ENCODE measurements at regions not wholly inside any gene's neighbourhood (a gene's known extent, or its start where the extent isn't known, plus 50 kb on each side); places are given as distances from the start of the nearest gene placed in this dataset.
"Not testable (repeated sequence)": the region's sequence is repeated elsewhere in the genome, so short reads cannot be mapped to it uniquely, and the experiment has no call there.

- no peak for DNase-seq (ENCODE audit: low spot score)
Measured at GRCh38 chr17:72452286-72453173, 331.7 kb downstream of the SOX9 start.

DNA sequence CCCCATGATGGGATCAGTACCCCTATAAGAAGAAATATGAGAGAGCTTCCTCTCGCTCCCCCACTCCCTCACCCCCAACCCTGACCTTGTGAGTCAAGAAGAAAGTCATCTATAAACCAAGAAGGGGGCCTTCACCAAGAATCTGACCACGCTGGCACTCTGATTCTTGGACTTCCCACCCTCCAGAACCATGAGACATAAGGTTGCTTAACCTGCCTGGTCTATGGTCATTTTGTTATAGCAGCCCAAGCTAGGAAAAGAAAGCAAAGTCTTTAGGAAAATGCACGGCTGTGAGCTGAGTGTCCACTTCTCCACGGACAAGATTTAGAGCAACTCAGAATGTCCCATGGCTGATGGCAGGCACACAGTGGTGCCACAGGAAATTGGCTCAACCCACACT lies 333.5 kb downstream of the SOX9 start:
- DNase-seq (ENCODE audit: low spot score), result no peak

DNA sequence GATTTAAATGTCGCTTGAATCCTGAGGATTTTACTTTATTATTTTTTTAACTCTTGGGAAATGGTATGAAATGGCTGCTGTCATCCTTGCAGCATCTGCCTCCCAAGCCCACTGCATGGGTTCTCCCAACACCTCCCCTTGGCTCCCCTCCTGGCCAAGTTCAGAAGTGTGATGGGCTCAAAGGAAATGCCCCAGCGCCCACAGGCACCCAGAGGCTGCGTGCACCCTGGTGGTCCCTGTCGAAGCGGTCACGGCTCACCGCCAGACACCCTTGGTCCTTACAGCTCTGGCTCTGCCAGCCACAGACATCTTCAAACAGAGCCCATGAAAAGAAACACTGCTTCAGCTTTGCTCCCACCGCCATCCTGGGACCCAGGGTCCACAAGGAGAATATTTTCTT lies 334.7 kb downstream of the SOX9 start:
- no peak for DNase-seq (ENCODE audit: low spot score)

DNA sequence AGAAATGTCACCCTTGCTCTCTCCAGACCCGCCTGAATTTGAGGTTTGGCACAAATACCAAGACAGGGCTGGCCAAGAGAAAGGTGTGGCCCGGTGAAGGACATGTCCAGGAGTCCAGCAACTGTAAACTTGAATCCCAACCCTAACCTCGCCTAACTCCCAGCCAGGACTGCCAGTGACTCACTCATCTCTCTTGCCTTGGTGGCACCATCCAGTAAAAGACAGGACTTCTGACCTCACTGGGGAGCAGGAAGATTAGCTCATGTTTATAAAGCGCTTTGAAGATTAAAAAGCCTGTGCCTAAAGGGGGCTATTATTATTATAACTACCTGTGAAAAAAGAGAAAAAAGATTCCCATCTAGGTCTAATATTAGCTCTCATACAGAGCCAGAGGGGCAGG lies 335.3 kb downstream of the SOX9 start:
- DNase-seq (ENCODE audit: low spot score), result no peak

DNA sequence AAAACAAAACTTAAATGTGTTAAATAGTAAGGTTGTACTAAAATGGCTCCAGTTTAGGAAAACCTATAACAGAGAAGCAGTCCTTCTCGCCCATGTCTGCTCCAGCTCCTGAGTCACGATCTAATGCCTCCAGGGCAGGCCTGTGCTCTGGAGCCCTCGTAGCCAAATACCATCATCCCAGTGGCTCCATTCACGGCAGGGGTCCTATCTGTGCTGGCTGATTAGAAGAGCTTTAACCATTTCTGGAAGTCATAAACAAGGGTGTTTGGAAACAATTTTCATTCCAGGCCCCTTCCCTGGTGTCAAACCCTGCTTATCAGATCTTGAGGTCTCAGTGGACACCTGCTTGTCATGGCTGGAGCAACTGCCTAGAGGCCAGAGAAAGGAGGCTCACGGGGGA lies 336.9 kb downstream of the SOX9 start:
- no peak for DNase-seq (ENCODE audit: low spot score)

GRCh38 chr17:72458301-72458700 lies 337.5 kb downstream of the SOX9 start:
- no peak for DNase-seq (ENCODE audit: low spot score)

DNA sequence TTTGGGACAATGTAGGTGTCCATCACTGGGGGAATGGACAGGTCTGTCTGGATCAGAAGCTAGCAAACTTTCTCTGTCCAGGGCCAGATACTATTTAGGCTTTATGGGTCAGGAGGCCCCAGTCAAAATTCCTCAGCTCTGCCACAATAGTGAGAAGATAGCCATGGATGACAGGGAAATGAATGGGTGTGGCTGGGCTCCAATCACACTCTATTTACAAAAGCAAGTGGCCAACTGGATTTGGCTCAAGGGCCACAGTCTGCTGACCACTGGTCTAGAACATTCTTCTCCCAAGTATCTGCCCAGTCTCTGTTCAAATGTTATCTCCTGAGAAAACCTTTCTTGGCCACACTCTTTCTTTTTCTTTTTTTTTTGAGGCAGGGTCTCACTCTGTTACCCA lies 339.9 kb downstream of the SOX9 start:
- DNase-seq (ENCODE audit: low spot score), result no peak

- no peak for DNase-seq (ENCODE audit: low spot score)
Measured at GRCh38 chr17:72461757-72462156, 340.9 kb downstream of the SOX9 start.

- DNase-seq (ENCODE audit: low spot score), result no peak
Measured at GRCh38 chr17:72462407-72462806, 341.6 kb downstream of the SOX9 start.

DNA sequence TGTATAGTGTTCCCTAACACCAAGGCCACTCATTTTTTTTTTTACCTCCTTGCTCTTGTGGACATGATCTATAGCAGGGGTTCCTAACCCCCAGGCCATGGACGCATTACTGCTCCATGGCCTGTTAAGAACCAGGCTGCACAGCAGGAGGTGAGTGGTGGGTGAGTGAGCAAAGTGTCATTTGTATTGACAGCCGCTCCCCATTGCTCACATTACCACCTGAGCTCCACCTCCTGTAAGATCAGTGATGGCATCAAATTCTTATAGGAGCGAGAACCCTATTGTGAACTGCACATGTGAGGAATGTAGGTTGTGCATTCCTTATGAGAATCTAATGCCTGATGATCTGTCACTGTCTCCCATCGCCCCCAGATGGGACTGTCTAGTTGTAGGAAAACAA lies 342.0 kb downstream of the SOX9 start:
- no peak for DNase-seq (ENCODE audit: low spot score)

DNA sequence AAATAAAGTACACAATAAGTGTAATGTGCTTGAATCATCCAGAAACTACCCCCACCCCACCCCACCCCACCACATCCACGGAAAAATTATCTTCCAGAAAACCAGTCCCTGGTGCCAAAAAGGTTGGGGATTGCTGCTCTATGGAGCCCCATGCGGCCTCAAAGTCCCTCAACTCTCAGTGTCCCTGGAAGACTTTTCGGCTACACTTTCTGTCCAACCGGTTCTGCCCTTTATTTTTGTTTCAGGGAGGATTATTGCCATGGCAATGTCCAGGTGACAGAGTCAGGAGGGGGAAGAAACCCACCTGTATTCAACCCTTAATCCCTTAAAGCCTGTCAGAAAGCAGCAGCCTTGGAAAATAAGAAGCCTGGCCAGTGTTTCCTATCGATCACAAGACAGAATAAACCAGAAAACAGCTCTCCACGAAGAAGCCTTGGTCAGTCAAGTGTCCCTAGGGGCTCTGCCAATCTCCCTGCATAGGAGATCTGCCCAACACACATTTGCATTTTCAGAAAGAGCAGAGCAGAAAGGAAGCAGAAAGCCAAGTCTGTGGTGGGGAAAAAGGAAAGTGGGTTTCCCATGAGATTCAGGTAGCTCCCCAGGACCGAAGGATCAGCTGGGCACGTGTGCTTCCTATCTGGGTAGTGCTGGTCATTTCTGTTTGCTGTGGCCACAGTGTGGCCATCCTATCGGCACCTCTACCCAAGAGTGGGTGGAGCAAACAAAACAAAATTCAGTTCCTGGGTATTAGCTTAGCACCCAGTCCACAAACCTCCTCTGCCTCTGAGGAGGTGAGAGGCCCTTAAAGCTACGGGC lies 342.7 kb downstream of the SOX9 start:
- DNase-seq (ENCODE audit: low spot score), result no peak

GRCh38 chr17:72464221-72464620 lies 343.4 kb downstream of the SOX9 start:
- not testable (repeated sequence) for DNase-seq (ENCODE audit: low spot score)

- DNase-seq (ENCODE audit: low spot score), result no peak
Measured at GRCh38 chr17:72465191-72466024, 344.6 kb downstream of the SOX9 start.

- no peak for DNase-seq (ENCODE audit: low spot score)
Measured at GRCh38 chr17:72466199-72466598, 345.4 kb downstream of the SOX9 start.

- DNase-seq (ENCODE audit: low spot score), result no peak
Measured at GRCh38 chr17:72466606-72467005, 345.8 kb downstream of the SOX9 start.

DNA sequence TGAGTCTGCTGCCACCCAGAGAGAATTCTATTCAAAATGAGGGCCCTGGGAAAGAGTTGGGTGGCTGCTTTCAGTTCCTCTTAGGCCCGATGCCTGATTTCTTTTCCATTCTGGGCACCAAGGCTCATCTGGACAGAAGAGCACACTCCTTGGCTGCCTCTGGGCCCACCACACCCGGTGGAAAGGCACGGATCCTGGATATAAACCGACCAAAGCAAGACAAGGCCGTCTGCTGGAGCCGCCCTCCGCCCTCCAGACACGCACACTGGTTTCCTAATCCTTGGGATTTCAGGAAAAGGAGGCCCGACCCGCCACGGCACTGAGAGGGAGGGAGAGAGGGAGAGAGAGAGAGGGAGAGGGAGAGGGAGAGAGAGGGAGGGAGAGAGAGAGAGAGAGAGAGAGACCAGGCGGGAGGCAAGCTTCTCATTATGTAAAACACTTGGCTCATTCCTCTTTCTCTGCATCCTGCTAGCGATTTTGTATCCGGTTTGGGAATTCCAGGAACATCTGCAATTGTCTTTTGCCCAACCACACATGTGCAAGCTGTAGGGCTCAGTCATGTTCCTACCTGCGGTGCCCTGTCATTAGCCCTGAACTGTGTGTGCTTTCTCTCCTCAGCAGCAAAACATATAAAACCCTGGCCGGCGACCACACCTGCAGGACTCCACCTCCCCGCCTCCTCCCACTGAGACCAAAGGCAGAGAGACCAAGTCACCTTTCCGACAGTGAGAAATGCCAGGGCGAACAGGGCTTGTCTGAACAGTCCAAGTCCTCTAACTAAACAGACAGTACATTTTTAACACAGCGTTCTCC lies 347.2 kb downstream of the SOX9 start:
- no peak for DNase-seq (ENCODE audit: low spot score)

DNA sequence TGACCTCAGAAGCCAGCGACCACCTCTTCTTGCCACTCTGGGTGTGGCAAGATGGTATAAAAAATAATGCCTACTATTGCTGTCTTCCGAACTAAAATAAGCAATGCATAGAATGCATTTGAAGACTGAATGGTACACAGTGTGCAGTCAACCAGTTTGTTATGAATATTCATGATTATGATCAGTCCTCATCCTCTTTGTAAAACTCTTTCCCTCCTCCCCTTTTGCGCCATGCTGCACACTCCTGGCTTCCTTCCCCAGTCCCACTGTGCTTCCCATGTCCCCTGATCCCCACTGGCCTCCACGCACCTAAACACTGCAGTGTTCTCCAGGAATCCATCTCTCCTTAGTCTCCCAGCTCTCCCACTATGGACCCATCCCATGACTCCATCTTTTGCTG lies 348.0 kb downstream of the SOX9 start:
- DNase-seq (ENCODE audit: low spot score), result no peak

GRCh38 chr17:72470121-72470705 lies 349.4 kb downstream of the SOX9 start:
- DNase-seq (ENCODE audit: low spot score), result no peak

- DNase-seq (ENCODE audit: low spot score), result no peak
Measured at GRCh38 chr17:72470734-72471133, 349.9 kb downstream of the SOX9 start.

DNA sequence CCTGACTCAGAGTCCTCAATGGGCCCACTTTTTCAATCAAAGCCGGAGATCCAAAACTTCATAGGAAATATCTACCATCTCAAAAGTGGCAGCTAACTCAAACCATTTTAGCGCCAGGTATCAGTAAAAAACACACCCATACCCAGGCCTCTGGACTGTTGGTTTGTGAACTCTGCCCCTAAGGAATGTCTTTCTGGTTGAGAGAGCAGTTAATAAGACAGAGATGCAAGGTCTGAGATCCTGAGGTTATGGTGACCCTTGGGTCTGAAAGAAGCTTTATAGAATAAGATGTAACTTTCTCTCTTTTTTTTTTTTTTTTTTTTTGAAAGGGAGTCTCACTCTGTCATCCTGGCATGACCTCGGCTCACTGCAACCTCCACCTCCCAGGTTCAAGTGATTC lies 350.5 kb downstream of the SOX9 start:
- no peak for DNase-seq (ENCODE audit: low spot score)

DNA sequence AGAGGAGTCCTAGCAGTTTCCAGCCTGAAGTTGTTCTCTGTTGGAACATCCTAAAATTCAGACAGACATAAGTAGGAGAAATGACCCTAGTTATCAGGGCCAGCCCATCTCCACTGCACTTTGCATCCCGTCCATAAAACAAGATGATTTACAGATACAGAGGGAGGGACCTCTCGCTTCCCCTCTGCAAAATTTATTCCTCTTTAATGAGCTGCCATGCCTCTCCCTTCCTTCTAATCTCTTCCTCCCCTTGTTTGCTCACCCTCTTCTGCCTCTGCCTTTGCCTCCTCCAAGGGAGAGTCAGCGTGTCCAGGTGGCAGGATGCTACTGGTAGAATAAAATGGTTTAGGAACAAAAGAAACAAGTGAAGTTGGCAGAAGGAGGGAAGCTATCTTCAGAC lies 351.3 kb downstream of the SOX9 start:
- DNase-seq (ENCODE audit: low spot score), result no peak
